HG02798 (cell line): ENCODE measurements at regions not wholly inside any gene's neighbourhood (a gene's known extent, or its start where the extent isn't known, plus 50 kb on each side); places are given as distances from the start of the nearest gene placed in this dataset.
"Not testable (repeated sequence)": the region's sequence is repeated elsewhere in the genome, so short reads cannot be mapped to it uniquely, and the experiment has no call there.

ENCODE experiments used
- ATAC-seq: cut with Tn5 transposase; IDR thresholded peaks from one replicate; pipeline ENCODE4 v1.9.1; 2021; ENCODE audit warnings: mild to moderate bottlenecking; ENCODE audit not compliant: unreplicated experiment, poor library complexity

DNA sequence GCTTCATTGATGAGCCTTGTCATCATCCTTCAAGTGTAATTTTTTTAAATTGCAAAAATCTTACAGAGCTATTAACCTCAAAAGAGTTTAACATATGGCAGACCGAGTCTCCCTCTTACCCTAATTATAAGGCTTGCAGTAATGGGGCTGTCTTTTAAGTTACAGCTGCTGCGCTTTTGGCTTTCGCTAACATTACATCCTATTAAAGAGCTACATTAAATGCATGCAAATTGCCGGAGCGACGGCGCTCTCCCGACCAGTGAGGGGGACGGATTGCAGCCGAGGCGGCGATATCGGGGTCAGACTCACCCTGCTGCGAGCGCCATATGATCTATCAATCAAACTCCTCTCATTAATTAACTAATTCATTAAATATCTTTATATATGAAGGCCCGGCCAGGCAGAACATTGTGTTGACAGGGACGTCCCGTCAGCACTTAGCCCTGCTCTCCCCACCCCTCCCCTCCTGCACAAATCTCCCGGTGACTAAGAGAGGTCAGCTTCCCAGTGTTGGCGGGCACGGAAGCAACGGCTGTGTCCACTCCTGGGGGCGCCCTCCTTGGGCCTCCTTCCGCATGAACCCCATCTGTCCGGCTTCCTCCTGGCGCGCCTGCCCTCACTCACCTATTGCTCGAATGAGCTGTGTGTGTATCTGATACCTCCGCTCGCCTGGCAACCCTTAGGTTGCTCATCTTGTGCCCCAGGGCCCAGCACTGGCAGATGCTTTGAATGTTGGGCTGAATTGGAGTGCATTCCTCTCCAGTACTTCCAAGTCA is 156.0 kb upstream of the CADM1 start:
- no peak for ATAC-seq

GRCh38 chr11:115659061-115659963 is 155.1 kb upstream of the CADM1 start:
- ATAC-seq: no peak

GRCh38 chr11:115657586-115657985 is 153.4 kb upstream of the CADM1 start:
- ATAC-seq: no peak

DNA sequence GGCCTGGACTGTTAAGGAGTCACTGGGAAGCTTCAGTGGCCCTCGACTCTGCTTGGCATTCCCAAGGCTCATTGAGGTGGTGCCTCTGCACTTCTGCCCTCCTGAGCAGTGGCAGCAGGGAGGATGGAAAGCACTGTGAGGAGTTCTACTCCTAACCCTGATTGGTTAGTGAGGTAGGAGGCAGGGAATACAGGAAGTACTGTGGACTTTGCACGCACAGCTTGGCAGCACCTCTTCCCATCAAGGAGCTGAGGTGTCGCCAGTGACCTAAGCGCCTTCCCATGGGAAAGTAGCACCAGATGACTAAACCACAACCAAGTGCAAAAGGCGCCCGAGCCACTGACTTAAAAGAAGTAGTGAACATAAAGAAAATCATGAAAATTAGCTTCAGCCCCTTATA is 152.5 kb upstream of the CADM1 start:
- ATAC-seq: no peak

GRCh38 chr11:115656041-115656440 is 151.8 kb upstream of the CADM1 start:
- no peak for ATAC-seq

DNA sequence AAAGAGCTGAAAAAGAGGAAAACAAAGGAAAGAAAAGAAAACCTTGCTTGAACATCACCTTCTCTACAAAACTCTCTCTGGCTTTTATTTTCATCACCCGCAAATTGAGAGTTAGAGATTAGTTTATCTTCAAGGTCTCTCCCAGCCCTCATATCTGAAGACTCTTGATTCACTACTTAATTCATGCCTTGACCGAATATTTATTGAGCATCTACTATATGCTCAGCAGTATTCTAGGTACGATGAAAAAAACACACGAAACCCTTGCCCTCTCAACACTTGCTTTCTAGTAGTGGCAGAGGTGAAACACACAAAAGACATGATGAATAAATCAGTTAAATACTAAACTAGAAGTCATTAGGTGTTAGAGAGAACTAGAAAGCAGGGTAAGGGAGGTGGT is 150.6 kb upstream of the CADM1 start:
- no peak for ATAC-seq

DNA sequence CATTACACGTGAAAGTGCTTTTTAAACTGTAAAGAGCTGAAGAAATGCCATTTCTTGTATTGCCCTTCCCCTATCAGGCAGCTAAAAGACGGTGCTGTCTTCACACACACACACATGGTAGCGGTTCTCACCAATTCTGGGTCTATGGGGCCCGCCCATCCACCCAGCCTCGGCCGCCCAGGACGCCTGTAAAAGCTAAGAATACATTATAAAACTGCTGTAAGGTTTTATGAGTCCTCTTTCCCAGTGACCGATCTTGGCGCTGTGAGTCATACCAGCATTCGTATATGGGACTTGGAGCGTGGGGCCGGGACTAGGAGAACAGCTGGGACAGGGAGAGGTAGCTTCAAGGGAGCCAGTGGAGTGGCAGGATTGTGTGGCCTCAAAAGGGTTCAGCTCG is 149.7 kb upstream of the CADM1 start:
- ATAC-seq: no peak

GRCh38 chr11:115653076-115653475 is 148.9 kb upstream of the CADM1 start:
- no peak for ATAC-seq

GRCh38 chr11:115652496-115652895 is 148.3 kb upstream of the CADM1 start:
- no peak for ATAC-seq

DNA sequence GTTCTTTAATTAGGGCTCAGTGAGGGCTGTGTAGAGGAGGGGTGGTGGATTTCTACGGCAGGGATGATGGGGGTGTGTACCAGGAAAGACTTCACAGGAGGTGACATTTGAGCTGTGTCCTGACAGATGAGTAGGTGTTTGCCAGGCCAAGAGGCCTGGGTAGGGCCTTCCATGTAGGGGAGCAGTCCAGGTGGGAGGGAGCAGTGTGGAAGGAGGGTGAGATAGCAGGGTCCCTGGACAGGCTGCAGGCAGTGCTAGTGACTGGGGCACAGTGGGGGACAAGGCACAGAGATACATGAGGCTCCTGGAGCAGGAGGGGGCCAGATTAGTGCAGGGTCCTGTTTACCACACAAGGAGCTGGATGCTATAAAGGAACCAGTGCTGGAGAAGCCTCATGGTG is 147.9 kb upstream of the CADM1 start:
- ATAC-seq: no peak

GRCh38 chr11:115649461-115649860 is 145.2 kb upstream of the CADM1 start:
- ATAC-seq: no peak

GRCh38 chr11:115645631-115646317 is 141.6 kb upstream of the CADM1 start:
- no peak for ATAC-seq

DNA sequence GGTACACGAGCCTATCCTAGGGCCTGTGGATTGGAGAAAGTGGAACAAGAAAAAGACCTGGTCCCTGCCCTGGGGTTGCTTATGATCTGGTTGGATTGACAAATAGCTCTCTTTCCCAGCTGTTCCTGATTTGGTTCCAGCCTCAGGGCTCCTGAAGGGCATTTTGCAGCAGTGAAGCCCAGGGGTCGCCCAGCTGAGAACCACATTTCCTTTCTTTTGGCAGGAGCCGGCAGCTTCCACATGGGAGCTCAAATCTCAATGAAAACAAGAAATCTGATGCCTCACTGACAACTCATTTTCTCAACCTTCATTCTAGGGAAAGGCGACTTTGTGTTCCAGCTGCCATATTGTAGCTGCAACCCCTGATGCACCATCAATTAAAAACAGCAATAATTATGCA is 140.6 kb upstream of the CADM1 start:
- ATAC-seq: no peak

- ATAC-seq: no peak
Observed at GRCh38 chr11:115643549-115644270, 139.5 kb upstream of the CADM1 start.

DNA sequence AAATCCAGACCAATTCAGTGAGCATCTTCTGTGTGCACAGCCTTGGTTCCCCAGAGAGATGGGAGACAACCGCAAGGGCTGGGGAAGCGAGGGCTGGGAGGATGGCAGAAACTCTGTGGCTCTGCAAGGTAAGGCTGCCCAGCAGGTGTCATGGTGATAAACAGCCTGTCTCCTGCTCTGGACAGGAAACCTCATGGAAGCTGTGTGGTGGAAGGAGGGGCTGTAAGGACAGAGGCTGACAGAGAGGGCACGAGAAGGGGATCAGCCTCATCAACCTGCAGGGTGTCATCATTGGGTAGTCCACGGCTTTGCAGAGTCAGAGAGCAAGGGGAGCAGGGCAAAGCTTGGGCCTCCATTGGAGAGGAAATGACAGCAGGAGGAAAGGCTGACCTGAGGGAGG is 138.4 kb upstream of the CADM1 start:
- no peak for ATAC-seq

DNA sequence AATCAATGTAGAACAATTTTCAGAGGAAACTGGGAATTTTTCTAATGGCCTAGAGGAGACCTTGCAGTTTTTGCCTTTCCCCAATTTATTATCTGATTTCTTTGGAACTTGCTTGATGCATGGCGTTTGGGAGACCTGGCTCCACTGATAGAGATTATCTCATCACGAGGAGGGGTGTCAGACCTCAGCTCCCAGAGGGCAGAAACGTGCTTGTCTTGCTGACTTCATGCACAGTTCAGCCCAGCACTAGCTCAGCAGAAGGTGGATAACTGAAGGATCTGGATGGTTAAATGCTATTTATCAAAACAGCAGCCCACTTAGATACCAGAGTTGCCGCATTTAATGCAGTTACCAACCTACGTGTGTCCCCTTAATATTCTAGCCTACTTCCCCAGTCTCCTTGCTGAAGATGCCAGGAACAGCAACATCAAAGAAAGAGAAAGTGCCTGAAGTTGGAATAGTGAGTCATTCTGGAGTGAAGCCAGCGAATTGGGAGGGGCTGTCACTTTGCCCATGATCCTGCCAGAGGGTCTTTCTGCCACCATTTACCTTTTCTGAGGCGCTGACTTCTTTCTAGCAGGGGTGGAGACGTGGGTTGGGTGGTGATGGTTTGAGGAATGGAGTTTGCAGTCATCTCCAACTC is 133.5 kb upstream of the CADM1 start:
- ATAC-seq: no peak

DNA sequence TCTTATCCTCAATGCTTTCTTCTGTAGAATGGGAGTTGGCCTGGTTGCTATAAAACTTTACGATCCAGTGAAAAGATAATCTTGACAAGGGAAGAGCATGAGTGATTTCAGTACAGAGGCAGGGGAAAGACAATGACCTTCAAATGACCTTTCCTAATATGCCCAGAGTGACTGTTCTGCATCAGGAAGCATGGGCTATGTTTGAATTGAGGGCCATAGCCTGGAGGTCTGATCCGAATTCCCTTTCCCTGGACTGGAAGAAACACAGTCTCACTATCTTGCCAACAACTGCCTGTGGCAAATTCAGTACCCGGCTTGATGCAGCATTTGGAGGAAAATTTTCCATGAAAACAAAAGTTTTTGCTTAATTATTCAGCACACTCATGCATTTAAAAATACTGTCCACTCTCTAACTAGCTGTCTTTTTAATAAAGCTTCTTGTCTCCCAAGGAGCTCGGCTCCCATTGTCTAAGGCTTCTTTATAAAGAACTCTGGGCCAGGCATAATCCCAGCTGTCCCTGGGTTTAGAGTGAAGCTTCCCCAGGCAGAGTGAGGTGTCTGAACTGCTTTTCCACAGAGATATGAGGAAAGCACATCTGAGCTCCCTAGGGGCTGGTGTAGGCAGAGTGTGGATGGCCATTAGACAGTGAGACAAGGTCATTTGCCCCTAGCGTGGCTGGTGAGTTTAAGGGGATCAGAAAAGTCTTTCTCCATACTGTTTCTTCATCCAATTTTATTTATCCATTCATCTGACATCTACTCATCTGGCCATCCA is 132.7 kb upstream of the CADM1 start:
- ATAC-seq: no peak

DNA sequence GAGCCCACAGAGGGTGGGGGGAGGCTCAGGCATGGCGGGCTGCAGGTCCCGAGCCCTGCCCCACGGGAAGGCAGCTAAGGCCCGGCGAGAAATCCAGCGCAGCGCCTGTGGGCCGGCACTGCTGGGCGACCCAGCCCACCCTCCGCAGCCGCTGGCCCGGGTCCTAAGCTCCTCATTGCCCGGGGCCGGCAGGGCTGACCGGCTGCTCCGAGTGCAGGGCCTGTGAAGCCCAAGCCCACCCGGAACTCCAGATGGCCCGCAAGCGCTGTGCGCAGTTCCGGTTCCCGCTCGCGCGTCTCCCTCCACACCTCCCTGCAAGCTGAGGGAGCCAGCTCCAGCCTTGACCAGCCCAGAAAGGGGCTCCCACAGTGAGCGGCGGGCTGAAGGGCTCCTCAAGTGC is 129.8 kb upstream of the CADM1 start:
- not testable (repeated sequence) for ATAC-seq

DNA sequence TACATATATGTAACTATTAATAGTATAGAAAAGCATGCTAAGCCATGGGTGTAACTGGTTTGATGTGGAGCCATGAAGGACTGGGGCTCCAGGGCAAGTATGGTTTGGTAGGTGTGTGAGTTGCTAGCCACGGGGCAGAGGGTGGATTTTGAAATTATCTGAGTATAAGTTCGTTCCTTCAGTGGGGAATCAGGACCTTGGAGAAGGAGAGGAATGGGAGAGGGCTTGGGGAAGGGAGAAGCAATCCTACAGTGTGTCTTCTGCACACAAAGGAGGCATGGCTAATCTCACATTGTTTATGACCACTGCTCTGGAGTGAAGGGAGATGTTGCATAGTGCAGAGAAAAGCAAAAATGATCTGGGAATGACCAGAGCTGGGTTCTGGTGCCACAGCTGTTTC is 127.8 kb upstream of the CADM1 start:
- ATAC-seq: no peak
